NCI-H128 (cell line): ENCODE measurements at regions not wholly inside any gene's neighbourhood (a gene's known extent, or its start where the extent isn't known, plus 50 kb on each side); places are given as distances from the start of the nearest gene placed in this dataset.
"Not testable (repeated sequence)": the region's sequence is repeated elsewhere in the genome, so short reads cannot be mapped to it uniquely, and the experiment has no call there.

Source experiments
- DNase-seq: peaks from one replicate; lab custom pipeline; 2025; ENCODE audit not compliant: unreplicated experiment; lab: John Stamatoyannopoulos, UW

DNA sequence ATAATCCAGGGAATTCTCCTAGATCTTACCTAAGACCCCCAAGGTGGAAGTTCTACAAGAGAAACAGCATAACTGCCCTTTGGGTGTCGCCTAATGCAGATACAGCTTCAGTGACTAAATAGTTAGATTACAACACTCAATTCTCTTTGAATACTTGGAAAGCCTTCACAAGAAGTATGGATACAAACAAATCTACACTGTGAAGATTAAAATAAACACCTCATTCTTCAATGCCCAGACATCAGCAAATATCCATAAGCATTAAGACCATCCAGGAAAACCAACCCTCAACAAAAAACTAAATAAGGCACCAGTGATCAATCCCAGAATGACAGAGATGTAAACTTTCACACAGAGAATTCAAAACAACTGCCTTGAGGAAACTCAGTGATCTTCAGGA lies 963.2 kb downstream of the PLOD2 start:
- DNase-seq: no peak

GRCh38 chr3:145209561-145209960 lies 951.4 kb downstream of the PLOD2 start:
- no peak for DNase-seq

DNA sequence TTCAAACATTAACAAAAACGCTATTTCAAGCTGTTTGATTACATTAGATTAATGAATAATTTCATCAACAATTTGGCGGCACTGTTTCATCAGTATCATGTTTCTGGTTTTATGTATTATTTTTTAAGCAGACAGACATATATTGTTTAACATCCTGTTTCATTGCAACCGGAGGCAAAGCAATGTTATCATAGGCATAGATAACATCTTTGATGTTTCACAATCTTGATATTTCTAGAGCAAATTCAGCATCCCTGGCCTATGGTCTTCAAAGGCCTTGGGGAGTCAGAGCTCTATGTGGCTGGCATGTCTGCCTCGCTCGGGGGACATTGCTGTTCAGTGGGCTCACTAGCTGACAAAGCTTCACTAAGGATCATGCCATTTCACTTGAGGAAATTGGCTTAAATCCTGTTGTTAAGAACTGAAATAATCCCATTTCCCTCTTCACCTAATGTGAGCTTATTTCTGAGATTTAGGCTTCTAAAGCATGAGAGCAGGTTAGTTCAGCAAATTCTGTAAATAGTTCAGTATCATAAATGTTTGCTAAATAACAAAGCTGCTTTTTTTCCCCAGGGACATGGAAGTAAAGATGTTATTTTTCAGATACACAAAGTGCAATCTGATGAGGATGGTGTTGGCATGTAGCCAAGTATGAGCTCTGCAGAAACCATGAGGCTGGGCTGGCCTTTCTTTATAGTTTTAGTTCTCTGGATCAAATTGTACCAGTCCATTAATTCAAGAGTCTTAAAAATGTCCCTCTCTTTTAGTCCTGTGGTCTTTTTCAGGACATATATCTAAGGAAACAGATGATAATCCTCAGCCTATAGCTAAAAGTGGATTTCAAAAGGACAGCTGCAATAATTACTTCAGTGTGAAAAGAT lies 941.4 kb downstream of the PLOD2 start:
- no peak for DNase-seq

- DNase-seq: no peak
Measured at GRCh38 chr3:145224886-145225285, 936.1 kb downstream of the PLOD2 start.

GRCh38 chr3:145243875-145244274 lies 917.1 kb downstream of the PLOD2 start:
- DNase-seq: no peak

GRCh38 chr3:145244327-145244726 lies 916.7 kb downstream of the PLOD2 start:
- no peak for DNase-seq

- DNase-seq: no peak
Measured at GRCh38 chr3:145246291-145246690, 914.7 kb downstream of the PLOD2 start.

DNA sequence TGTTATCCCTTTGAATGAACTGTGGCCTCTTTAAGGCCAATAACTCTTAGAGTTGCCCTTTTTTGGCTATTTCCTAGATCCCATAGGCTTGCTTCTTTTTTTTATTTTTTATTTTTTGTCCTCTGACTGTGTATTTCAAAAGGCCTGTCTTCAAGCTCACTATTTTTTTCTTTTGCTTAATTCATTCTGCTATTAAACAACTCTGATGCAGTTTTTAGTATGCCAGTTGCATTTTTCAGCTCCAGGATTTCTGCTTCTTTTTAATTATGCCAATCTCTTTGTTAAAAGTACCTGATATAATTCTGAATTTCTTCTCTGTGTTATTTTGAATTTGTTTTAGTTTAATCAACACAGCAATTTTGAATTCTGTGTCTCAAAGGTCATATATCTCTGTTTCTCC lies 912.1 kb downstream of the PLOD2 start:
- DNase-seq: no peak

DNA sequence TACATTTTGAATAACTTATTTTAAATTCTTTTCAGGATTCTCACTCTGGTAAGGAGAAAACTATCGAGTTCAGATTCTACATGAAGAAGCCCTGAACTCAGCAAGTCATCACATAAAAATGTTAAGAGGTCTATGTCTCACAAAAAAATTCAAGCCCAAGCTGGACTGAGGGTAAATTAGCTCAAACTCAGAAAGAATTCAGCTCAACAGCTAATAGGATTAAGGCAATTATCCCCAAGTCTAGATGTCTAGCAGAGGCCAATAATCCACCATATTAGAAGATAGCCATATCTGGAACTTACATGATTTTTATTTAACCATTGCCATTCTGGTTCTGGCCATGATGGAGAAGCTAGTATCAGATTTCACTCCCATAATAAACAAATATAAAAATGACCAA lies 909.7 kb downstream of the PLOD2 start:
- no peak for DNase-seq

DNA sequence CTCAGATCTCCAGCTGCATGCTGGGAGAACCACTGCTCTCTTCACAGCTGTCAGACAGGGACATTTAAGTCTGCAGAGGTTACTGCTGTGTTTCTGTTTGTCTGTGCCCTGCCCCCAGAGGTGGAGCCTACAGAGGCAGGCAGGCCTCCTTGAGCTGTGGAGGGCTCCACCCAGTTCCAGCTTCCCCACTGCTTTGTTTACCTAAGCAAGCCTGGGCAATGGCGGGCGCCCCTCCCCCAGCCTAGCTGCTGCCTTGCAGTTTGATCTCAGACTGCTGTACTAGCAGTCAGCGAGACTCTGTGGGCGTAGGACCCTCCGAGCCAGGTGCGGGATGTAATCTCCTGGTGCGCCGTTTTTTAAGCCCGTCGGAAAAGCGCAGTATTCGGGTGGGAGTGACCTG lies 903.0 kb downstream of the PLOD2 start:
- not testable (repeated sequence) for DNase-seq

- DNase-seq: no peak
Measured at GRCh38 chr3:145259166-145259880, 901.7 kb downstream of the PLOD2 start.

DNA sequence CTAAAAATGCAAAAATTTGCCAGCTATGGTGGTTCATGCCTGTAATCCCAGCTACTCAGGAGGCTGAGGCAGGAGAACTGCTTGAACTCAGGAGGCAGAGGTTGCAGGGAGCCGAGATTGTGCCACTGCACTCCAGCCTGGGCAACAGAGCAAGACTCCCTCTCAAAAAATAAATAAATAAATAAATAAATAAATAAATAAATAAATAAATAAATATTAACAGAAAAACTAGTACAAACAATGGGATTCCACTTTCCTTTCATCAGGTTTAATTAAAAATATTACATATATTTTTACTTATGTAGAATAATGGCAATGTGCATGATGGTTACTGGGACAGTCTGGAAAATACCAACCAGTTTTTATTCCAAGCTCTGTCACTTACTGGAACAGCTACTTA lies 897.5 kb downstream of the PLOD2 start:
- DNase-seq: not testable (repeated sequence)

- no peak for DNase-seq
Measured at GRCh38 chr3:145266368-145266767, 894.6 kb downstream of the PLOD2 start.

DNA sequence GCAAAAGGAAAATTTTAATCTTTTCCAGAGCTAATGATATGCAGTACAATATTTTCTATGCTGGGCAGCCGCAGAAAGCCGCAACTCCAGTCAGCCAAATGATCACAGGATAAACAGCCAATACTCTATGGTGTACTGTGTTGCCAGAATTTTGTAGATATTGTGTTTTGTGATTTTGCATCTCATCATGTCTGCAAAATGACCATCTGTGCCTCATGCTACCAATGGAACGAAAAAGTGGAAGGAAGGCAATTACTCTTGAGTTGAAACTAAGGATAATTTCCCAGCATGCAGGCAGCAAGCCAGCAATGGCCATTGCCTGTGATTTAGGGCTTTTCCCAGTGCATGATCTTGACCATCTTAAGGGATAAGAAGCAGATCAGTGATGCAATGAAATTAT lies 891.9 kb downstream of the PLOD2 start:
- DNase-seq: no peak

DNA sequence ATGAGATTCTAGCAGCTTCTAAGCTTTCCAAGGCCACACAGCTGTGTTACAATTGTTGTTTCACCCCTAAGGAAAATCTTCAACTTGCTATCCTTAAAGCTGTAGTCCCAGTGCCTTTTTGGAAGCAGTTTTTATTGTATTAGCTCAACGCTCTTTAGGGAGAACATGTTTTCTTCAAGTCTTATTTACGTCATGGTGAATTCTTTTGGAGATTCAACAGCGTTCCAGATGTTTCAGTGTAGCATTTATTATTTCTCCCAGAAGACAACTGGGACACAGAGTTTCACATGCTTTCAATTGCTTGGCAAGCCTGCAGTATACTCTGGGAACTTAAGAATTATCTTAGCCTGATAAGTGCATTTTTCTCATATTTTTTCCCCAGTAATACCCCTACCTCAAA lies 888.3 kb downstream of the PLOD2 start:
- DNase-seq: no peak

GRCh38 chr3:145282505-145282904 lies 878.5 kb downstream of the PLOD2 start:
- no peak for DNase-seq

DNA sequence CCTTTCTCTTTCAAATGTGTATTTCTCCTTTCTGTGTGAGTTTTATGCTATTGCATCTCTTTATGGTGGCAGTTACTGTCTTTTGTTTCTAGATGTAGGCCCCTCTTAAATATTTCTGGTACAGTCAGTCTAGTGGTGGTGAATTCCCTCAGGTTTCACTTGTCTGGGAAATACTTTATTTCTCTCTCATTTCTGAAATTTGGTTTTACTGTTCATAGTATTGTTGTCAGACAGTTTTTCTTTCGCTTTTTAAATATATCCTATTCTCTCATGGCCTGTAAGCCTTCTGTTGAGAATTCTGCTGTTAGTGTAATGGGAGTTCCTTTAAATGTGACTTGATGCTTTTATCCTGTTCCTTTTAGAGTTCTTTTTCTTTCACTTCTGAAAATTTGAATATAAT lies 874.0 kb downstream of the PLOD2 start:
- DNase-seq: no peak

DNA sequence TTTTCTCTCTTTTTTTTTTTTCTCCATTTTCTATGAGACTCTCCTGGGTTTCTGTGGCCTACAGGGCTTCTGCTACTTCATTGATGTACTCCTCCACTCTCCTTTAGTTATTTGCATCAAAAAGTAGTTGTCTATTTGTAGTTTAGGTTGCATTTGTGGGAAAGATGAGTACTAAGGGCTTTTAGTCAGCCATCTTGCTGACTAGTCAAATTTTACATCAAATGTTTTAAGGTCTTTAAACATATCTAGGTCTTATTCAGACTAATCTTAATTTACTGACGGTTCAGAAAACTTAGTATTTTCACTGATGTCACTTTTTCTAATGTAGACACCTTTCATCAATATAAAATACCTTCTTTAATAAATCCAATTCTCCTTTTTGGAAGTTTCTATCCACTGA lies 871.0 kb downstream of the PLOD2 start:
- no peak for DNase-seq

DNA sequence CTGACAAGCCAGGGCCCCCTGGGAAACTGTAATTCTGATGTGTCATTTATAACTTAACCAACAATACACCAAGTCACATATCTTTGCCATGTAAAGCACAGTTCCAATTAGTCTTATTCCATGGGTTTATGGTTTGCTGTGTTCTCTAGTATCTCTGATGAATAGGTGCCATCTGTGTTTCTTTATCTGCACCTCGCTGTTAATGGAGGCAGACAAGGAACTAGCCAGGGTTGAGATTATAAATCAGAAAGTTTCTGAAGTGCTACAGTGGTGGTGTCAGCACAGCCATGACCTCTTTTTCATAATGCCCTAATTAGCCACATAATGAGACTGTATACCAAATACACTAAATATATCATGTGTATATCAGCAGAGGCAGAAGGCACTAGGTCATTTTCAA lies 866.4 kb downstream of the PLOD2 start:
- DNase-seq: no peak

DNA sequence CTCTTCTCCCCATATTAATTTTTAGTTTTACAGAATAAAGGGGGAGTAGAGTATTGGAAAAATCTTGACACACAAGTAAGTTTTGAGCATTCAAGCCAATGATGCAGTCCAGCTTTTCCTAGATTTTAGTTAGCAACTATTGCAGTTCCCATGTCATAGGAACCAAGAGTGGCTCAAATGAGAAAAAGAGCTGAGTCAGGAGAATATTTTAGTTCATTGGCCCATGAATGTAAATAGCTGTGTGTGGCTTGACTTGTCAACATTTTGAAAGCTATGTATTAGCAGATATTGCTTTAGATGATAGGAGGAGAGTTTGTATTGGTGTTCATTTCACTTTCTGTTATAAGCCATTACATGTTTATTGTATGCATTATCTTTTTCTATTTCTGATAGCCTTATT lies 853.7 kb downstream of the PLOD2 start:
- no peak for DNase-seq

DNA sequence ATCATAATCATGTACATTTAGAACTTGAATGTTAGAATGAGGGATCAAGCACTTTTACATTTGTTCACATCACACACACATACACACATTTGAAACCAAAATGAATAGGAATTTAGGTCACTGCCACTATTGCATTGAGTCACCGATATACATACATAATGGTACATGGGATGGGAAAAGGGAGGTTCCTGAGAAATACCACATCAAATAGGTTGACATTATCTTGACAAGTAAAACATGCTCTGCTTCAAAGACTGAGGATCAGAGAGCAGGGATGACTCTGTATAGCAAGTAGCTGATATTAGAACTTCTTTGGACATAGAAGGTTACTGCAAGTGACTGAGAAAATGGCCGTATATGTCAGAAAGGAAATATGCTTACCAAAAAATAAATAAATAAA lies 847.2 kb downstream of the PLOD2 start:
- DNase-seq: no peak

DNA sequence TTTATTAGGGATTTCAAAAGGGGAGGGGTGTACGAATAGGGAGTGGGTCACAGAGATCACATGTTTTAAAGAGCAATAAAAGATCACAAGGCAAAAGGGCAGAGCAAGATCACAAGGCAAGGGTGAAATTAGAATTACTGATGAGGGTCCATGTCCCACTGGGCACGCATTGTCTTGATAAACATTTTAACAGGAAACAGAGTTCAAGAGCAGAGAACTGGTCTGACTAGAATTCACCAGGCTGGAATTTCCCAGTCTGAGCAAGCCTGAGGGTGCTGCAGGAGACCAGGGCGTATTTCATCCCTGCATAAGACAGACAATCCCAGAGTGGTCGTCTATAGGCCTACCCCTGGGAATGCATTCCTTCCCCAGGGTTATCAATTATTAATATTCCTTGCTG lies 844.7 kb downstream of the PLOD2 start:
- DNase-seq: not testable (repeated sequence)
